NOMO-1 treated with dmso at 0.1 percent for 144 hours (cell line): ENCODE measurements at regions not wholly inside any gene's neighbourhood (a gene's known extent, or its start where the extent isn't known, plus 50 kb on each side); places are given as distances from the start of the nearest gene placed in this dataset.
"Not testable (repeated sequence)": the region's sequence is repeated elsewhere in the genome, so short reads cannot be mapped to it uniquely, and the experiment has no call there.

Experiments
- DNase-seq: peaks from one replicate; lab custom pipeline; 2025; ENCODE audit not compliant: unreplicated experiment; lab: John Stamatoyannopoulos, UW

- peak; percentile 41 for DNase-seq
Observed at GRCh38 chr4:42282081-42282901, 115.0 kb upstream of the SHISA3 start.

DNA sequence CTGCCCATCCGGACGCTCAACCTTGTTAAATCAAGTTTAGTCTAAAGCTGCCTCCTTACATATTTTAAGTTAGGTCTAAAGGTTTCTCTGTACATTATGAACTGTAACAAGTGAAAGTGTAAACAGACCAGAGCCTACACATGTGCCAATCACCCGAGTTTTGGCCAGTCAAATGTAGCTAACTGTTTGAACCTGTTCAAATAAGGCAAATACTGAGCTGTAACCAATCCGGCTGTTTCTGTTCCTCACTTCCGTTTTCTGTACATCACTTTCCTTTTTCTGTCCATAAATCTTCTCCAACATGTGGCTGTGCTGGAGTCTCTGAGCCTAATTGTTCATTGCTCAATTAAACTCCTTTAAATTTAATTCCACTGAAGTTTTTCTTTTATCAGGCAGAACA is 113.3 kb upstream of the SHISA3 start:
- DNase-seq, result no peak

DNA sequence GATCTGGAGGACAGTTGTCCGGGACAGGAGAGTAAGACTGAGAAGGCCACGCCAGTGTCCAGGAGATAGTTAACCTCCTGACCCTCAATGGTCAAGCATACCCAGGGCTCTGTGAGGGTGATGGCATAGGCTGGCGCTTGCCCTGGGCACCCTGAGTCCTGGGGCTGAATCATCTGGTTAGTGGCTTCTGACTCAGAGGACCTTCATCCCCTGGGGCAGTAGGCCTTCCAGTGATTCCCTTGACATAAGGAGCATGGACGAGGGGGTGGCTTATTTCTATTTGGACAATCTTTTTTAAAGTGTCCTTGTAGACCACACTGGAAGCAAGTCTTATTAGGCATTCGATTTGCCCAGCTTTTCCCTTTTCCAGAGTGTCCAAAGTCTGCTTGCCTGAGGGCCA is 108.4 kb upstream of the SHISA3 start:
- not testable (repeated sequence) for DNase-seq

GRCh38 chr4:42292192-42292591 is 105.1 kb upstream of the SHISA3 start:
- DNase-seq, result not testable (repeated sequence)

- DNase-seq, result no peak
Observed at GRCh38 chr4:42293967-42294813, 103.1 kb upstream of the SHISA3 start.

- DNase-seq, result no peak
Observed at GRCh38 chr4:42296196-42296595, 101.1 kb upstream of the SHISA3 start.

GRCh38 chr4:42302348-42302747 is 94.9 kb upstream of the SHISA3 start:
- no peak for DNase-seq

GRCh38 chr4:42306221-42307109 is 90.8 kb upstream of the SHISA3 start:
- no peak for DNase-seq

DNA sequence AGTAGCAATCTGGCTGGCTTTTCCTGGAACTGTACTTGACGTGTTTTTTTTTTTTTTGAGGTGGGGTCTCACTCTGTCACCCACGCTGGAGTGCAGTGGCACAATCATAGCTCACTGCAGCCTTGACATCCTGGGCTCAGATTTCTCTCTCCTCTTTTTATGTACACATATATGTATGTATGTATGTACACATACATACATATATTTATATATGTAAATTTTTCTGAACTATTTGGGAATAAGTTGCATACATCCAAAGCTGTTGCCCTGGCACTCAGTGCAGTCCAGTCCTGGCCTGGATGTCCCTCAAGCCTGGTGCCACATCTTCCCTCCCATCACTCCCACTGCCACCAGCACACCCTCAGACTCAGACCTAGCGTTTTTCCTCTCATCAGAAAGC is 89.0 kb upstream of the SHISA3 start:
- no peak for DNase-seq

DNA sequence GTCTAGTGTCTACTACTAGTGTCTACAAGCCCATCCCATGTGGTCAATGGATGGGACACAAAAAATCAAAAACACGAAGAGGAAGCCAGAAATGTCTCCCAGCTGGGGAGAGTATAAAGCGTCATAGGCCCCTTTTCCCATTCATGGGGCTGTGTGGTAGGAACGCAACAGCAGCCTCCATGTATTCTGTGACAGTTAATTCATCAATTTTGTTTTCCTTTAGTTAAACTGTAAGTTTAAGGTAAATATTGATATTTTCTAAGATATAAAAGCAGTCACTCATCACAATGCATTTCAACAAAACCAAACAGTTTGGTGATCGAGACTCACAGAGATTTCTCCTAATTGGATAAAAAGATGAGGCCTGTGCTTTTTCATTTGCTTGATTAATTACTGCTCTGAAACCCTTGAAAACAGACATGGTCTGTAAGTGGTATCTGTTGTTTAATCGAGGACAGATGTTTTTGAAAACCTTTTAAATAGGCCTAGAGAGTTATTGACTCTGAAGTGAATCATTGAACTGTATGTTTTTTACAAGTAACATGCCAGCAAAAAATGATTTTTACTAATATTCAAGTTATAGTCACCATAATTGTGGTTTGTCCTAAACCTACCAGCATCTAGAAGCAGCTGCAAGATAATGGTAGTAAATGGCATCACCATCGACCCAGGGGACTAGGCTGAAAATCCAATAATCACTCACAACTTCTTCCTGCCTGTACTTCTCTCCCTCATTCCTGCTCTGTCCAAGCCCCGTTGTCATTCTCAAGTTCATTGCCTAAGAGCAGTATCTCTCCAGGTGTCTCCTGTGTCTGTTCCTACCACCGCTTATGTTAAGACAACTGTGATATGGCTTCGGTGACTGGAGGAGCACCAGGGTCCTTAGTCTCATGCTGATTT is 87.7 kb upstream of the SHISA3 start:
- no peak for DNase-seq

GRCh38 chr4:42310358-42310757 is 86.9 kb upstream of the SHISA3 start:
- no peak for DNase-seq

DNA sequence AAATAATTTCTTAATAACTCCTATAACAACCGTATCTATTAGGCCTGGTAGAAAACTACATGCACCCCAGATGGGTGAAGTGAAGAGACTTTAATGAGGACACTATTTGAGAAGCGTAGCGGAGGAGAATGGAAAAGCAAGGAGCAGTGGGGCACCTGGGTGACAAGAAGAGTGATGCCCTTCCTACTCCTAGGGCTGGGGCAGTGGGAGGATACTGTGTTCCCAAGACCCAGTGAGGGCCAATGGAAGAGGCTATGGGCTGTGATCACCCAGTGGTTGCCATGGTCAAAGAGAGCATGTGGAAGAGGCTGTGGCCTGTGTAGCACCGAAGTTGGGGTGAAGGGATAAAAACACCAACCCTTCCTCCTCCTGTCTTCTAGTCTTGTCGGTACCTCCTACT is 86.5 kb upstream of the SHISA3 start:
- no peak for DNase-seq

GRCh38 chr4:42311591-42311990 is 85.7 kb upstream of the SHISA3 start:
- DNase-seq, result no peak

DNA sequence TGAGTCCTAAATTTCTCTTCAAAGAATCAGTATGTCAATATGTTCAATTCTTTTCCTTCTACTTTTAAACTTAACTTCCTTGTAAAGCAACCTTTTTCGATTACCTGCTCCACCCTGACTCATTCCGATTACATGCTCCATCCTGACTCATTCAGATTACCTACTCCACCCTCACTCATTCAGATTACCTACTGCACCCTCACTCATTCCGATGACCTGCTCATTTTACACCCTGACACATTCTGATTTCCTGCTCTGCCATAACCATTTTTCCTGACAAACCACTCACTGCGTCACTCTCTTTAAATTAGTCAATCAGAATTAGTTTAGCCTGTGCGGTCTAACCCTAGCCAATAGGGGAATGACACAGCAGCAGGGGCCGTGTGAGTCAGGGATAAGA is 83.9 kb upstream of the SHISA3 start:
- DNase-seq, result not testable (repeated sequence)

DNA sequence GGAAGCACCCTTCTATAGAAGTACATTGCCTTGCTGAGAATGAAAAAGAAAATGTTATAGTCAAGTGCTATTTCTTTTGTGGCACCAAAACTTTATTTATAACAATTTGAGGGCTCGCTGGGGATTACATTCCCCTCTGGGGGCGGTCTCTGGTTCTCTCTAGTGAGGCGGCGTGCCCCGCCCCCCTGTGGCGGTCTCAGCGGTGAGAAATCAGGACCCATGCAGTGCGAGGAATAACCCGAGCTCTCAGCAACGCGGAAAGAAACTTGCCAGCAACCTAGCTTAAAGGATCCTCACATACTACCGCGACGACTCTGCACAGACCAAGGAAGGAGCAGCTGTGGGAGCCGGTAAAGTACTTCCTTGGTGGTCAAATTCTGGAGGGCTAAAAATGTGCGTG is 83.4 kb upstream of the SHISA3 start:
- DNase-seq, result no peak

- DNase-seq, result no peak
Observed at GRCh38 chr4:42315231-42315630, 82.1 kb upstream of the SHISA3 start.

GRCh38 chr4:42320822-42321388 is 76.4 kb upstream of the SHISA3 start:
- no peak for DNase-seq

- DNase-seq, result no peak
Observed at GRCh38 chr4:42326040-42326439, 71.2 kb upstream of the SHISA3 start.

GRCh38 chr4:42326524-42326923 is 70.8 kb upstream of the SHISA3 start:
- DNase-seq, result no peak

GRCh38 chr4:42327323-42327722 is 70.0 kb upstream of the SHISA3 start:
- DNase-seq, result no peak
